HCT116 (cell line): ENCODE measurements at regions not wholly inside any gene's neighbourhood (a gene's known extent, or its start where the extent isn't known, plus 50 kb on each side); places are given as distances from the start of the nearest gene placed in this dataset.

ENCODE experiments used
- ATAC-seq: fragments of 200-7000 bp; cut with Tn5 transposase; 2 replicates; pipeline ENCODE4 v1.9.1; 2020; ENCODE audit warnings: mild to moderate bottlenecking, moderate library complexity
- BruUV-seq: library from RNA; stranded (reverse); fragments of 400-500 nt; replicated peaks from 2 replicates; lab custom pipeline; 2021; lab: Mats Ljungman, UMichigan
- CTCF ChIA-PET: fragments of 300-600 bp; sonication (Branson Sonifier 250); formaldehyde crosslinking; loops from one replicate; lab custom pipeline; 2021; ENCODE audit warnings: antibody characterized with exemption; lab: Charles Lee
- POLR2A ChIA-PET: fragments of 300-600, 350-600 bp; sonication (Branson Sonifier 250); formaldehyde crosslinking; loops from one replicate; lab custom pipeline; 2021; ENCODE audit warnings: antibody characterized with exemption; lab: Charles Lee
- RAD21 ChIA-PET, 2 experiments: fragments of 300-600 bp; sonication (Branson Sonifier 250); formaldehyde crosslinking; loops; one replicate each; lab custom pipeline; 2023; ENCODE audit warnings: low total read pairs in 2 of 2; ENCODE audit not compliant: uncharacterized antibody in 2 of 2, unreplicated experiment in 2 of 2, low non-redundant PET in 1 of 2; lab: Charles Lee
- DNase-seq: peaks from one replicate; pipeline ENCODE4 v3.0.0-alpha.2; 2010; ENCODE audit warnings: low read depth, low spot score
- H2AFZ ChIP-seq: fragments of 200-600 bp; shearing (Covaris generic), sonication (generic); 2 replicates; pipeline ENCODE4 v1.6.1; 2017; ENCODE audit warnings: low read depth, mixed run types, mixed read lengths, antibody characterized with exemption, low read length; ENCODE audit not compliant: poor library complexity, severe bottlenecking
- H3K27ac ChIP-seq: 2 replicates; pipeline ENCODE4 v1.5.1; 2012; ENCODE audit warnings: low read depth, low read length
- H3K27me3 ChIP-seq: fragments of 200-600 bp; sonication (generic); 2 replicates; pipeline ENCODE4 v1.6.1; 2016; ENCODE audit warnings: mixed run types, low read length, mixed read lengths; ENCODE audit not compliant: insufficient read depth
- H3K36me3 ChIP-seq, 2 experiments: fragments of 200-500 bp in 1 of 2; fragments of 200-600 bp in 1 of 2; sonication (Bioruptor generic) in 1 of 2; sonication (generic) in 1 of 2; 2 replicates each; pipeline versions ENCODE4 v1.5.1 to v1.6.1; 2014 to 2016; ENCODE audit warnings: low read length in 2 of 2, inconsistent platforms in 1 of 2, mixed read lengths in 1 of 2, mixed run types in 1 of 2; ENCODE audit not compliant: insufficient read depth in 2 of 2, control insufficient read depth in 1 of 2
- H3K4me1 ChIP-seq, 2 experiments: fragments of 200-600 bp in 1 of 2; sonication (generic) in 1 of 2; 2 replicates each; pipeline versions ENCODE4 v1.5.1 to v1.6.1; 2012 to 2017; ENCODE audit warnings: low read length in 2 of 2, inconsistent platforms in 1 of 2, mild to moderate bottlenecking in 1 of 2, mixed read lengths in 1 of 2, mixed run types in 1 of 2, moderate library complexity in 1 of 2; ENCODE audit not compliant: insufficient read depth in 2 of 2, control insufficient read depth in 1 of 2
- H3K4me2 ChIP-seq: fragments of 200-600 bp; sonication (generic); 2 replicates; pipeline ENCODE4 v1.6.1; 2017; ENCODE audit warnings: mixed run types, low read length, mixed read lengths
- H3K4me3 ChIP-seq, 2 experiments: fragments of 200-600 bp in 1 of 2; sonication (generic) in 1 of 2; replicated peaks in 1 of 2; 2 replicates each; pipeline ENCODE4 v1.5.1; 2011 to 2016; ENCODE audit warnings: low read length in 2 of 2, control low read depth in 1 of 2, low read depth in 1 of 2, mild to moderate bottlenecking in 1 of 2, mixed read lengths in 1 of 2, mixed run types in 1 of 2
- H3K79me2 ChIP-seq: fragments of 200-600 bp; sonication (generic); 2 replicates; pipeline ENCODE4 v1.6.1; 2017; ENCODE audit warnings: mild to moderate bottlenecking, mixed run types, low read length, moderate library complexity, mixed read lengths; ENCODE audit not compliant: insufficient read depth
- H3K9ac ChIP-seq: fragments of 200-600 bp; sonication (generic); 2 replicates; pipeline ENCODE4 v1.6.1; 2016; ENCODE audit warnings: low read length, mixed read lengths
- H3K9me2 ChIP-seq: fragments of 200-600 bp; sonication (generic), shearing (Covaris generic); 2 replicates; pipeline ENCODE4 v1.6.1; 2017; ENCODE audit warnings: mixed run types, mild to moderate bottlenecking, moderate library complexity; ENCODE audit not compliant: insufficient read depth
- H3K9me3 ChIP-seq, 2 experiments: fragments of 200-500 bp in 1 of 2; fragments of 200-600 bp in 1 of 2; sonication (Bioruptor generic) in 1 of 2; sonication (generic) in 1 of 2; 2 replicates each; pipeline ENCODE4 v1.6.1; 2014 to 2017; ENCODE audit warnings: low read length in 2 of 2, mixed read lengths in 2 of 2, inconsistent platforms in 1 of 2, low read depth in 1 of 2, mild to moderate bottlenecking in 1 of 2, mixed run types in 1 of 2, moderate library complexity in 1 of 2; ENCODE audit not compliant: control insufficient read depth in 1 of 2, insufficient read depth in 1 of 2
- H4K20me1 ChIP-seq: fragments of 200-600 bp; sonication (generic), shearing (Covaris generic); 2 replicates; pipeline ENCODE4 v1.6.1; 2017; ENCODE audit warnings: mixed run types, mild to moderate bottlenecking, moderate library complexity; ENCODE audit not compliant: insufficient read depth
- CBX3 ChIP-seq: IDR thresholded peaks from 2 replicates; pipeline ENCODE4 v1.6.1; 2012; ENCODE audit warnings: low read depth
- CEBPB ChIP-seq: IDR thresholded peaks from 2 replicates; pipeline ENCODE4 v1.6.1; 2012; ENCODE audit warnings: low read depth
- EGR1 ChIP-seq: IDR thresholded peaks from 2 replicates; pipeline ENCODE4 v1.6.1; 2012; ENCODE audit warnings: low read depth
- ELF1 ChIP-seq: IDR thresholded peaks from 2 replicates; pipeline ENCODE4 v1.6.1; 2012; ENCODE audit warnings: low read depth, borderline replicate concordance
- EZH2 ChIP-seq: fragments of 200-600 bp; sonication (generic); IDR thresholded peaks from 2 replicates; pipeline ENCODE4 v1.6.1; 2017; ENCODE audit warnings: antibody characterized with exemption, mixed run types
- EZH2phosphoT487 ChIP-seq: fragments of 200-600 bp; IDR thresholded peaks from 2 replicates; pipeline ENCODE4 v1.6.1; 2018; ENCODE audit warnings: antibody characterized with exemption, borderline replicate concordance
- JUND ChIP-seq: IDR thresholded peaks from 2 replicates; pipeline ENCODE4 v1.6.1; 2012
- POLR2AphosphoS5 ChIP-seq: IDR thresholded peaks from 2 replicates; pipeline ENCODE4 v1.6.1; 2011; ENCODE audit warnings: mild to moderate bottlenecking, low read depth, low read length, moderate library complexity
- RAD21 ChIP-seq: IDR thresholded peaks from 2 replicates; pipeline ENCODE4 v1.6.1; 2012; ENCODE audit warnings: low read depth, mild to moderate bottlenecking
- SP1 ChIP-seq: IDR thresholded peaks from 2 replicates; pipeline ENCODE4 v1.6.1; 2012; ENCODE audit warnings: low read depth
- intact Hi-C: fragments of 100-400 bp; cut with micrococcal nuclease; formaldehyde crosslinking; loops from 2 replicates; pipeline ENCODE4 v1.10.0; 2022
- TF ChIP-seq, protein P1 (sequence below): IDR thresholded peaks from 2 replicates; pipeline ENCODE4 v1.6.1; 2012; ENCODE audit warnings: low read depth
- TF ChIP-seq, protein P2 (sequence below): IDR thresholded peaks from 2 replicates; pipeline ENCODE4 v1.6.1; 2012
- TF ChIP-seq, protein P3 (sequence below): IDR thresholded peaks from 2 replicates; pipeline ENCODE4 v1.6.1; 2011; ENCODE audit warnings: mild to moderate bottlenecking, low read length, moderate library complexity; ENCODE audit not compliant: insufficient replicate concordance; ENCODE audit errors: extremely low read depth

DNA sequence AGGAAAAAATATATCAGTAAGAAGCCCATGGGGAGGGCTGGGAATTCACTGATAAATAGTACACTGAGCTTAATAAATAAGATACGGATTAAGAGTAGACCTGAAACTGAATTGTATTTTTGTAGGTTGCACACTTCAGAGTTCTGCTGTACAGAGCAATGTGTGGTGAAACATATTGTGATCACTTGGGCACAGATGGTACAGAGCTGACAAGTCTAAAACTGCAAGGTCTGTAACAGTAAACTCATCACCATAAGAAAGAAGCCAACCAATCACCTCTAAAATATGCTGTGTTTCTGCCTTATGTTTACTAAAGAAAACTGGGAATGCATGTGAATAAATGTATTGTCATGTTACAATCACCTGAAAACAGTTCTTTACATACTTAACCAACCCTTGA is 360.7 kb downstream of the MRPL39 start:
- RAD21 ChIA-PET, result no interaction called here
- no peaks in the 10 kb centered on the region for H3K9me2 ChIP-seq
- CTCF ChIA-PET, result no interaction called here
- TF ChIP-seq JUND (no peak), EZH2phosphoT487 (no peak), CEBPB (no peak), RAD21 (no peak), CBX3 (no peak), POLR2AphosphoS5 (no peak), EZH2 (no peak), SP1 (no peak), ELF1 (no peak), EGR1 (no peak)
- TF ChIP-seq, protein P1, sequence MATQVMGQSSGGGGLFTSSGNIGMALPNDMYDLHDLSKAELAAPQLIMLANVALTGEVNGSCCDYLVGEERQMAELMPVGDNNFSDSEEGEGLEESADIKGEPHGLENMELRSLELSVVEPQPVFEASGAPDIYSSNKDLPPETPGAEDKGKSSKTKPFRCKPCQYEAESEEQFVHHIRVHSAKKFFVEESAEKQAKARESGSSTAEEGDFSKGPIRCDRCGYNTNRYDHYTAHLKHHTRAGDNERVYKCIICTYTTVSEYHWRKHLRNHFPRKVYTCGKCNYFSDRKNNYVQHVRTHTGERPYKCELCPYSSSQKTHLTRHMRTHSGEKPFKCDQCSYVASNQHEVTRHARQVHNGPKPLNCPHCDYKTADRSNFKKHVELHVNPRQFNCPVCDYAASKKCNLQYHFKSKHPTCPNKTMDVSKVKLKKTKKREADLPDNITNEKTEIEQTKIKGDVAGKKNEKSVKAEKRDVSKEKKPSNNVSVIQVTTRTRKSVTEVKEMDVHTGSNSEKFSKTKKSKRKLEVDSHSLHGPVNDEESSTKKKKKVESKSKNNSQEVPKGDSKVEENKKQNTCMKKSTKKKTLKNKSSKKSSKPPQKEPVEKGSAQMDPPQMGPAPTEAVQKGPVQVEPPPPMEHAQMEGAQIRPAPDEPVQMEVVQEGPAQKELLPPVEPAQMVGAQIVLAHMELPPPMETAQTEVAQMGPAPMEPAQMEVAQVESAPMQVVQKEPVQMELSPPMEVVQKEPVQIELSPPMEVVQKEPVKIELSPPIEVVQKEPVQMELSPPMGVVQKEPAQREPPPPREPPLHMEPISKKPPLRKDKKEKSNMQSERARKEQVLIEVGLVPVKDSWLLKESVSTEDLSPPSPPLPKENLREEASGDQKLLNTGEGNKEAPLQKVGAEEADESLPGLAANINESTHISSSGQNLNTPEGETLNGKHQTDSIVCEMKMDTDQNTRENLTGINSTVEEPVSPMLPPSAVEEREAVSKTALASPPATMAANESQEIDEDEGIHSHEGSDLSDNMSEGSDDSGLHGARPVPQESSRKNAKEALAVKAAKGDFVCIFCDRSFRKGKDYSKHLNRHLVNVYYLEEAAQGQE, result no peak
- TF ChIP-seq, protein P2, sequence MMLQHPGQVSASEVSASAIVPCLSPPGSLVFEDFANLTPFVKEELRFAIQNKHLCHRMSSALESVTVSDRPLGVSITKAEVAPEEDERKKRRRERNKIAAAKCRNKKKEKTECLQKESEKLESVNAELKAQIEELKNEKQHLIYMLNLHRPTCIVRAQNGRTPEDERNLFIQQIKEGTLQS, result no peak
- TF ChIP-seq, protein P3, sequence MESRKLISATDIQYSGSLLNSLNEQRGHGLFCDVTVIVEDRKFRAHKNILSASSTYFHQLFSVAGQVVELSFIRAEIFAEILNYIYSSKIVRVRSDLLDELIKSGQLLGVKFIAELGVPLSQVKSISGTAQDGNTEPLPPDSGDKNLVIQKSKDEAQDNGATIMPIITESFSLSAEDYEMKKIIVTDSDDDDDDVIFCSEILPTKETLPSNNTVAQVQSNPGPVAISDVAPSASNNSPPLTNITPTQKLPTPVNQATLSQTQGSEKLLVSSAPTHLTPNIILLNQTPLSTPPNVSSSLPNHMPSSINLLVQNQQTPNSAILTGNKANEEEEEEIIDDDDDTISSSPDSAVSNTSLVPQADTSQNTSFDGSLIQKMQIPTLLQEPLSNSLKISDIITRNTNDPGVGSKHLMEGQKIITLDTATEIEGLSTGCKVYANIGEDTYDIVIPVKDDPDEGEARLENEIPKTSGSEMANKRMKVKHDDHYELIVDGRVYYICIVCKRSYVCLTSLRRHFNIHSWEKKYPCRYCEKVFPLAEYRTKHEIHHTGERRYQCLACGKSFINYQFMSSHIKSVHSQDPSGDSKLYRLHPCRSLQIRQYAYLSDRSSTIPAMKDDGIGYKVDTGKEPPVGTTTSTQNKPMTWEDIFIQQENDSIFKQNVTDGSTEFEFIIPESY, result no peak
- no peak overlapping the region for H3K27ac ChIP-seq
- no TSS peak for BruUV-seq
- no peak overlapping the region for H3K4me2 ChIP-seq
- no peaks in the 10 kb centered on the region for H3K36me3 ChIP-seq
- no peak for ATAC-seq
- no peaks in the 10 kb centered on the region for H3K27me3 ChIP-seq
- H3K9me3 ChIP-seq, result peaks cover 29 to 44% of the 10 kb centered on the region in 2 experiments; a peak in 2 of 4 replicates
- no peak overlapping the region for H3K9ac ChIP-seq
- H4K20me1 ChIP-seq, result no peaks in the 10 kb centered on the region
- H2AFZ ChIP-seq, result no peak overlapping the region
- H3K4me3 ChIP-seq, result no peak overlapping the region
- H3K4me1 ChIP-seq, result no peaks in the 10 kb centered on the region
- no peaks in the 10 kb centered on the region for H3K79me2 ChIP-seq
- POLR2A ChIA-PET, result no interaction called here
- intact Hi-C loops, result no loop called here
- DNase-seq, result no peak
